ENCODE measurements at regions not wholly inside any gene's neighbourhood (a gene's known extent, or its start where the extent isn't known, plus 50 kb on each side); places are given as distances from the start of the nearest gene placed in this dataset.

- Mint-ChIP-seq H3K27me3 (peaks cover 17% of the 10 kb centered on the region), H3K4me1 (no peaks in the 10 kb centered on the region), H3K4me3 (no peak overlapping the region), H3K9me3 (ENCODE audit: insufficient read depth) (no peaks in the 10 kb centered on the region), H3K27ac (no peak overlapping the region)
- H3K79me2 ChIP-seq (ENCODE audit: control insufficient read depth, insufficient read depth, low read length): no peaks in the 10 kb centered on the region
- no peak overlapping the region for H3K9ac ChIP-seq (ENCODE audit: low read length)
- H3K27ac ChIP-seq (ENCODE audit: low read length in 2 of 2): no peak overlapping the region
- H3K4me1 ChIP-seq (ENCODE audit: control insufficient read depth in 2 of 2, insufficient read depth in 2 of 2, low read length in 2 of 2): no peaks in the 10 kb centered on the region
- ChIA-PET CTCF (interaction anchor here (0.8 kb wide), 1 partner anchor 24 kb away, joined by 3 read pairs; no protein-coding TSS in a partner anchor), POLR2A (no interaction called here)
- no peaks in the 10 kb centered on the region for H4K20me1 ChIP-seq (ENCODE audit: control insufficient read depth, insufficient read depth, low read length, poor library complexity, severe bottlenecking)
- no peak overlapping the region for H3K4me3 ChIP-seq (ENCODE audit: control extremely low read depth in 1 of 5, extremely low read depth in 1 of 5, insufficient read depth in 1 of 5, low read depth in 2 of 5, low read length in 4 of 5)
- peaks cover 0 to 5% (median 0%) of the 10 kb centered on the region in 4 experiments for H3K27me3 ChIP-seq (replicated peaks in 1 of 4; ENCODE audit: control extremely low read depth in 1 of 4, control insufficient read depth in 3 of 4, insufficient read depth in 4 of 4, low read length in 3 of 4)
- H3K36me3 ChIP-seq (replicated peaks in 1 of 2; ENCODE audit: control extremely low read depth in 1 of 2, control insufficient read depth in 1 of 2, extremely low read depth in 1 of 2, insufficient read depth in 2 of 2, low read length in 1 of 2): no peaks in the 10 kb centered on the region
- no peaks in the 10 kb centered on the region for H3K9me3 ChIP-seq (ENCODE audit: control extremely low read depth in 1 of 3, control insufficient read depth in 2 of 3, insufficient read depth in 1 of 3, low read length in 2 of 3)
- intact Hi-C loops (cut with micrococcal nuclease): no loop called here
- H2AFZ ChIP-seq (ENCODE audit: insufficient read depth, low read depth, low read length, poor library complexity, severe bottlenecking): no peak overlapping the region
- H3K4me2 ChIP-seq (replicated peaks; ENCODE audit: low read depth, low read length, poor library complexity, severe bottlenecking): no peak overlapping the region
- WGBS (ENCODE audit: insufficient coverage): 81% methylated on average over 3 of the region's 7 CpGs
- TF ChIP-seq EZH2 (IDR thresholded peaks at IDR 0.05; ENCODE audit: borderline replicate concordance, insufficient read depth, low read depth, low read length, poor library complexity, severe bottlenecking) (no peak), CTCF (IDR thresholded peaks at IDR 0.05) (no peak)
- ATAC-seq (ENCODE audit: low read depth) (no peak), DNase-seq (no peak)
These were observed 51.8 kb upstream of the TRABD2B start for GRCh38 chr1:48048980-48049379.

- DNase-seq: no peak
- no peak overlapping the region for H3K4me2 ChIP-seq (replicated peaks; ENCODE audit: low read depth, low read length, poor library complexity, severe bottlenecking)
- no peaks in the 10 kb centered on the region for H3K4me1 ChIP-seq (ENCODE audit: control insufficient read depth in 2 of 2, insufficient read depth in 2 of 2, low read length in 2 of 2)
- intact Hi-C loops (cut with micrococcal nuclease): no loop called here
- Mint-ChIP-seq H3K9me3 (ENCODE audit: insufficient read depth) (no peaks in the 10 kb centered on the region), H3K27ac (no peak overlapping the region), H3K4me3 (no peak overlapping the region), H3K27me3 (peaks cover 12% of the 10 kb centered on the region), H3K4me1 (no peaks in the 10 kb centered on the region)
- ChIA-PET POLR2A (no interaction called here), CTCF (interaction anchor here (0.8 kb wide), 1 partner anchor 23 kb away, joined by 3 read pairs; no protein-coding TSS in a partner anchor)
- H4K20me1 ChIP-seq (ENCODE audit: control insufficient read depth, insufficient read depth, low read length, poor library complexity, severe bottlenecking): no peaks in the 10 kb centered on the region
- no peak overlapping the region for H3K27ac ChIP-seq (ENCODE audit: low read length in 2 of 2)
- H3K4me3 ChIP-seq (ENCODE audit: control extremely low read depth in 1 of 5, extremely low read depth in 1 of 5, insufficient read depth in 1 of 5, low read depth in 2 of 5, low read length in 4 of 5): no peak overlapping the region
- H3K9me3 ChIP-seq (ENCODE audit: control extremely low read depth in 1 of 3, control insufficient read depth in 2 of 3, insufficient read depth in 1 of 3, low read length in 2 of 3): no peaks in the 10 kb centered on the region
- H2AFZ ChIP-seq (ENCODE audit: insufficient read depth, low read depth, low read length, poor library complexity, severe bottlenecking): no peak overlapping the region
- no peak overlapping the region for H3K9ac ChIP-seq (ENCODE audit: low read length)
- WGBS (ENCODE audit: insufficient coverage): 89% methylated on average over 3 of the region's 4 CpGs
- TF ChIP-seq EZH2 (IDR thresholded peaks at IDR 0.05; ENCODE audit: borderline replicate concordance, insufficient read depth, low read depth, low read length, poor library complexity, severe bottlenecking) (no peak), CTCF (IDR thresholded peaks at IDR 0.05) (no peak)
- no peak for ATAC-seq (ENCODE audit: low read depth)
- no peaks in the 10 kb centered on the region for H3K79me2 ChIP-seq (ENCODE audit: control insufficient read depth, insufficient read depth, low read length)
- no peaks in the 10 kb centered on the region for H3K36me3 ChIP-seq (replicated peaks in 1 of 2; ENCODE audit: control extremely low read depth in 1 of 2, control insufficient read depth in 1 of 2, extremely low read depth in 1 of 2, insufficient read depth in 2 of 2, low read length in 1 of 2)
- peaks cover 0 to 5% (median 0%) of the 10 kb centered on the region in 4 experiments for H3K27me3 ChIP-seq (replicated peaks in 1 of 4; ENCODE audit: control extremely low read depth in 1 of 4, control insufficient read depth in 3 of 4, insufficient read depth in 4 of 4, low read length in 3 of 4)
These were observed 50.9 kb upstream of the TRABD2B start for GRCh38 chr1:48048064-48048463.
